ENCODE measurements at regions not wholly inside any gene's neighbourhood (a gene's known extent, or its start where the extent isn't known, plus 50 kb on each side); places are given as distances from the start of the nearest gene placed in this dataset.

DNA sequence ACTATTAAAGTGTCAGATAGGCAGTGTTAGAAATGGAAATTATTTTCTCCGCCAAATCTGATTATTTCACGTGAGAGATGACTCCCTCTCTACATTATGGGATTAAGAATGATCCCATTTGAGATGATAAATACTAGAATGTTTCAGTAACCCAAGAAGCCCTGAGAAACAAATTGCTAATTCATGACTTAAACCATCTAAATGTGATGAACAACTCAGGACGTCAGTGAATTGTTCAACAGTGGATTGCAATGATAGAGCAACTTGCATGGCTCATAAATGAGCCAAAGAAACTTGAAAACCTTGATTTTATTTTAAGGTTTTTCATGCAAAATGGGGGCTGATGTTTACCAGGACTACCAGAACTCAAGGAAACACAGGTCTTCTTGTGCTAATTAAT lies 350.5 kb upstream of the WWC1 start:
- no peak for TF ChIP-seq EZH2 (IDR thresholded peaks at IDR 0.05; ENCODE audit: borderline replicate concordance)
- TF ChIP-seq, protein P1, sequence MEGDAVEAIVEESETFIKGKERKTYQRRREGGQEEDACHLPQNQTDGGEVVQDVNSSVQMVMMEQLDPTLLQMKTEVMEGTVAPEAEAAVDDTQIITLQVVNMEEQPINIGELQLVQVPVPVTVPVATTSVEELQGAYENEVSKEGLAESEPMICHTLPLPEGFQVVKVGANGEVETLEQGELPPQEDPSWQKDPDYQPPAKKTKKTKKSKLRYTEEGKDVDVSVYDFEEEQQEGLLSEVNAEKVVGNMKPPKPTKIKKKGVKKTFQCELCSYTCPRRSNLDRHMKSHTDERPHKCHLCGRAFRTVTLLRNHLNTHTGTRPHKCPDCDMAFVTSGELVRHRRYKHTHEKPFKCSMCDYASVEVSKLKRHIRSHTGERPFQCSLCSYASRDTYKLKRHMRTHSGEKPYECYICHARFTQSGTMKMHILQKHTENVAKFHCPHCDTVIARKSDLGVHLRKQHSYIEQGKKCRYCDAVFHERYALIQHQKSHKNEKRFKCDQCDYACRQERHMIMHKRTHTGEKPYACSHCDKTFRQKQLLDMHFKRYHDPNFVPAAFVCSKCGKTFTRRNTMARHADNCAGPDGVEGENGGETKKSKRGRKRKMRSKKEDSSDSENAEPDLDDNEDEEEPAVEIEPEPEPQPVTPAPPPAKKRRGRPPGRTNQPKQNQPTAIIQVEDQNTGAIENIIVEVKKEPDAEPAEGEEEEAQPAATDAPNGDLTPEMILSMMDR (IDR thresholded peaks at IDR 0.05; ENCODE audit: poor library complexity): no peak
- no peak for TF ChIP-seq EZH2phosphoT487 (IDR thresholded peaks at IDR 0.05; ENCODE audit: low read depth, severe bottlenecking, unreplicated experiment)

All from hepatocyte (in vitro differentiated cells).